ENCODE measurements at regions not wholly inside any gene's neighbourhood (a gene's known extent, or its start where the extent isn't known, plus 50 kb on each side); places are given as distances from the start of the nearest gene placed in this dataset.

GRCh38 chr4:96835991-96836390, 996.1 kb downstream of the PDHA2 start:
- no peaks in the 10 kb centered on the region for H3K4me1 ChIP-seq (ENCODE audit: insufficient read depth, low read length)
- H3K9me3 ChIP-seq (ENCODE audit: low read length) = no peaks in the 10 kb centered on the region
- no peaks in the 10 kb centered on the region for H3K36me3 ChIP-seq (ENCODE audit: insufficient read depth, low read length)
- no peak overlapping the region for H2AFZ ChIP-seq (ENCODE audit: low read depth, low read length)
- H3K4me3 ChIP-seq (ENCODE audit: low read length) = no peak overlapping the region
- no peaks in the 10 kb centered on the region for H3K27me3 ChIP-seq (ENCODE audit: insufficient read depth, low read length)

- Histone ChIP-seq H3K4me1 (ENCODE audit: insufficient read depth, low read length) (no peaks in the 10 kb centered on the region), H3K36me3 (ENCODE audit: insufficient read depth, low read length) (no peaks in the 10 kb centered on the region)
Measured at GRCh38 chr4:96839441-96839840, 999.5 kb downstream of the PDHA2 start.

GRCh38 chr4:96841801-96842200, 1001.9 kb downstream of the PDHA2 start:
- no peaks in the 10 kb centered on the region for H3K36me3 ChIP-seq (ENCODE audit: insufficient read depth, low read length)
- no peak overlapping the region for H2AFZ ChIP-seq (ENCODE audit: low read depth, low read length)
- peaks cover 2% of the 10 kb centered on the region for H3K4me1 ChIP-seq (ENCODE audit: insufficient read depth, low read length)
- H3K9me3 ChIP-seq (ENCODE audit: low read length) = no peaks in the 10 kb centered on the region
- H3K27me3 ChIP-seq (ENCODE audit: insufficient read depth, low read length) = no peaks in the 10 kb centered on the region
- H3K4me3 ChIP-seq (ENCODE audit: low read length) = no peak overlapping the region

More at GRCh38 chr4:96839441-96839840, 999.5 kb downstream of the PDHA2 start:
- no peak overlapping the region for H3K4me3 ChIP-seq (ENCODE audit: low read length)
- H3K9me3 ChIP-seq (ENCODE audit: low read length) = no peaks in the 10 kb centered on the region
- H2AFZ ChIP-seq (ENCODE audit: low read depth, low read length) = no peak overlapping the region
- H3K27me3 ChIP-seq (ENCODE audit: insufficient read depth, low read length) = no peaks in the 10 kb centered on the region

GRCh38 chr4:96844858-96845490, 1005.1 kb downstream of the PDHA2 start:
- Histone ChIP-seq H3K27me3 (ENCODE audit: insufficient read depth, low read length) (no peaks in the 10 kb centered on the region), H3K4me3 (ENCODE audit: low read length) (no peak overlapping the region), H2AFZ (ENCODE audit: low read depth, low read length) (no peak overlapping the region), H3K9me3 (ENCODE audit: low read length) (no peaks in the 10 kb centered on the region), H3K4me1 (ENCODE audit: insufficient read depth, low read length) (peaks cover 2% of the 10 kb centered on the region), H3K36me3 (ENCODE audit: insufficient read depth, low read length) (no peaks in the 10 kb centered on the region)

DNA sequence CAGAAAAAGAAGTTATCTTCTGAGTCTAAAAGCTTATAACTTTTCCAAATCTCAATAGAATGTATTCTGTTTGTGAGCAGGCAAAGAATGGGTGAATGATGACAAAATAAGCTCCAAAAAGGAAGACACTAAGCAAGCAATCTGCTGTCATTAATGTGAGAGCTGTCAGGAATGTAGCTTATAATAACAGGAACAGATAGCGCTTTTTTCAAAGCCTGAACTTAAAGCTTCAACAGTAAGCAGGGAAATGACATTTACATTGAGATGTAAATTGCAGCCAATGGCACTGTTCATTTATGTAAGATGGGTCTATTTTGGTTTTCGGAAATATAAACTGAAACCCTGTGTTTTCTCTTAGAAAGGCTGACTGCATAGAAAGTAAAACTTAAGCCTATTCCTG, 1005.9 kb downstream of the PDHA2 start:
- peaks cover 2% of the 10 kb centered on the region for H3K4me1 ChIP-seq (ENCODE audit: insufficient read depth, low read length)
- H2AFZ ChIP-seq (ENCODE audit: low read depth, low read length) = no peak overlapping the region
- no peaks in the 10 kb centered on the region for H3K27me3 ChIP-seq (ENCODE audit: insufficient read depth, low read length)
- H3K4me3 ChIP-seq (ENCODE audit: low read length) = no peak overlapping the region
- H3K36me3 ChIP-seq (ENCODE audit: insufficient read depth, low read length) = no peaks in the 10 kb centered on the region
- no peaks in the 10 kb centered on the region for H3K9me3 ChIP-seq (ENCODE audit: low read length)

GRCh38 chr4:96874657-96875056, 1034.8 kb downstream of the PDHA2 start:
- no peak overlapping the region for H3K4me3 ChIP-seq (ENCODE audit: low read length)
- no peaks in the 10 kb centered on the region for H3K36me3 ChIP-seq (ENCODE audit: insufficient read depth, low read length)
- no peak overlapping the region for H2AFZ ChIP-seq (ENCODE audit: low read depth, low read length)
- no peaks in the 10 kb centered on the region for H3K27me3 ChIP-seq (ENCODE audit: insufficient read depth, low read length)
- H3K9me3 ChIP-seq (ENCODE audit: low read length) = no peaks in the 10 kb centered on the region
- H3K4me1 ChIP-seq (ENCODE audit: insufficient read depth, low read length) = no peaks in the 10 kb centered on the region

DNA sequence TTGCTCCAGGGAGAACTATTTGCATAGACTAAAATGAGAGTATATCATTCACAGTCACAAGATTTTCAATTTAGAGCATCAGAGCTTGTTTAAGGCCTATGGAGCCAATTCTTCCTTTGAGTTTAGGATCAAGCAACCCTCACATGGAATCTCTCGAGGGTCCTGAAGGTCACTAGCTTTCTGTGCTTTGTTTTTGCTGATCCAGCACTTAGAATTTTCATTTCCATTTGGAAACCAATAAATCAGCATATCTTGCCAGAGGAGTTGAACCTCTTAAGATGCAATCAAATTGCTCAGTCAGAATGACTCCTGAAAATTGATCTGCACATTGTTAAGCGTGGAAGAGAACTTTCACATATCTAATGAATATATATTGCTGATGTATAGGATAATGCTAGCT, 1039.6 kb downstream of the PDHA2 start:
- Histone ChIP-seq H3K9me3 (ENCODE audit: low read length) (no peaks in the 10 kb centered on the region), H3K36me3 (ENCODE audit: insufficient read depth, low read length) (no peaks in the 10 kb centered on the region), H3K27me3 (ENCODE audit: insufficient read depth, low read length) (no peaks in the 10 kb centered on the region), H3K4me3 (ENCODE audit: low read length) (no peak overlapping the region), H2AFZ (ENCODE audit: low read depth, low read length) (no peak overlapping the region), H3K4me1 (ENCODE audit: insufficient read depth, low read length) (no peaks in the 10 kb centered on the region)

DNA sequence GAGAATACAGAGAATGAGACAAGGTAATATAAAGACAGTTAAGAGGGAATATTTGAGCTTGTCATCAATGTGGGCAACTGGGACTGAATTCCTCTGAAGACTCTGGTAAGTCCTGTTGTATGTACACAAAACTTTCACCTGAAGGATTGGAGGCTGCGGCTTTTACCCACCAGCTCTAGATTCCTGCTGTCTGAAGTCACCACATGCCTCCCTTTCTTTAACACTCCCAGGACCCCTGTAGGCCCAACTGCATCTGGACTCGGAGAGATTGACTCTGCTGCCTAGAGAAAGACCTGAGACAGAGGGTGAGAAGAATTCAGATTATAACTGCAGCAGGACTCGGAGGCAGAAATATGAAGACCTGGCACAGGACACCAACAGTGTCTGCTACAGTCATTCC, 1048.0 kb downstream of the PDHA2 start:
- H3K4me1 ChIP-seq (ENCODE audit: insufficient read depth, low read length) = no peaks in the 10 kb centered on the region
- H3K9me3 ChIP-seq (ENCODE audit: low read length) = no peaks in the 10 kb centered on the region
- no peak overlapping the region for H3K4me3 ChIP-seq (ENCODE audit: low read length)
- H3K27me3 ChIP-seq (ENCODE audit: insufficient read depth, low read length) = no peaks in the 10 kb centered on the region
- no peak overlapping the region for H2AFZ ChIP-seq (ENCODE audit: low read depth, low read length)
- H3K36me3 ChIP-seq (ENCODE audit: insufficient read depth, low read length) = no peaks in the 10 kb centered on the region

DNA sequence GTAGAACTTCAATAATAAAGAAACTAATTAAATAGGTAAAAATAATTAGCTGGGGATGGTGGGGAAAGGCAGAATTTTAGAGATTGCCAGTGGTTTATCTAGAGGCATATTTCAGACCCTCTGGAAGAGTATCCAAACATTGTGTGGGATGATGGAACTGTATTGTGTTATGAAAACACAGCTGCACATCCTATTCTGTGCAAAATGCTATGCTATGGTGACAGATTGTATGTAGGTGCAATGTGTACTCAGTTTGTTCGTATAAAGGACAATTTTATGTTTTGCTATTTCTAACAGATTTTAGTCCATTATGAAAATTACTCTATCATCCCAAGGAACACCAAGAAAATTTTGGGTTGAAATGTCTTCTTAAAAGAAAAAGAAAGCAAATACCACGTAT, 1054.7 kb downstream of the PDHA2 start:
- Histone ChIP-seq H3K4me1 (ENCODE audit: insufficient read depth, low read length) (no peaks in the 10 kb centered on the region), H3K9me3 (ENCODE audit: low read length) (no peaks in the 10 kb centered on the region), H3K36me3 (ENCODE audit: insufficient read depth, low read length) (no peaks in the 10 kb centered on the region), H3K4me3 (ENCODE audit: low read length) (no peak overlapping the region), H3K27me3 (ENCODE audit: insufficient read depth, low read length) (no peaks in the 10 kb centered on the region), H2AFZ (ENCODE audit: low read depth, low read length) (no peak overlapping the region)

DNA sequence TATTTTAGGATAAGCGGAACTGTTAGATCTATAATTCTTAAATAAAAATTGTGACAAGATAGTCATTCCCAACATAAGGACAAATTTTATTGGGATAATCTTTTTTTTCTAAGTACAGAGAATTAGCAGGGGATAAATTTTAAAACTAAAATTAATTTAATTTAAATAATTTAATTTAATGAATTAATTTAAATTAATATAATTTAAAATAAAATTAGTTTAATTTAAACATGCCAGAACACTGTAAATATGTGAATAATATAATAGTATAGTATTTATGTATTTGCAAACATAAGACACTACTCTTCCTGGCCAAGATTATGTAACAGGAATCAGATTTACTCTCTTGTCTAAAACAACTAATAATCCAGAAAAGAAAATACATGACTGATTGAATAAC, 1055.9 kb downstream of the PDHA2 start:
- Histone ChIP-seq H3K27me3 (ENCODE audit: insufficient read depth, low read length) (no peaks in the 10 kb centered on the region), H3K36me3 (ENCODE audit: insufficient read depth, low read length) (no peaks in the 10 kb centered on the region), H3K9me3 (ENCODE audit: low read length) (no peaks in the 10 kb centered on the region), H3K4me3 (ENCODE audit: low read length) (no peak overlapping the region), H3K4me1 (ENCODE audit: insufficient read depth, low read length) (no peaks in the 10 kb centered on the region), H2AFZ (ENCODE audit: low read depth, low read length) (no peak overlapping the region)

DNA sequence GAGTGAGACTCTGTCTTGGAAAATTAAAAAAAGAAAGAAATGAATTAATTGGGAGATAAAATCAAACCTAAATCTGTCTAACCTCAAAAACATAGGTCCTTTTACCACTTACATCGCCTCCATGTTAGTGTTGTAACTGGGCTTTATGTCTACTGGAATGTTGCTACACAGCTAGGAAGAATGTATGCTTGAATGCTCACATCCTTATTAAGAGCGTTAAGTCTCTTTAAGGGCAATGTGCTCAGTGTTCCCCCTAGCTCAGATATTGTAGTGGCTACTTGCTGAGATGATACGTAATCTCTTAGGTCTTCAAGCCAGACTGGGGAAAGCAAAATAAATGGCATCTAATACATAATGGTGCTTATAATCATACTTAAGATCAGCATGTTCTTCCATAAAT, 1072.8 kb downstream of the PDHA2 start:
- no peaks in the 10 kb centered on the region for H3K4me1 ChIP-seq (ENCODE audit: insufficient read depth, low read length)
- no peaks in the 10 kb centered on the region for H3K36me3 ChIP-seq (ENCODE audit: insufficient read depth, low read length)

GRCh38 chr4:96913441-96914080, 1073.7 kb downstream of the PDHA2 start:
- Histone ChIP-seq H3K27me3 (ENCODE audit: insufficient read depth, low read length) (no peaks in the 10 kb centered on the region), H3K36me3 (ENCODE audit: insufficient read depth, low read length) (no peaks in the 10 kb centered on the region), H2AFZ (ENCODE audit: low read depth, low read length) (no peak overlapping the region), H3K4me3 (ENCODE audit: low read length) (no peak overlapping the region), H3K9me3 (ENCODE audit: low read length) (no peaks in the 10 kb centered on the region), H3K4me1 (ENCODE audit: insufficient read depth, low read length) (no peaks in the 10 kb centered on the region)

More for the DNA sequence above, 1072.8 kb downstream of the PDHA2 start:
- Histone ChIP-seq H3K4me3 (ENCODE audit: low read length) (no peak overlapping the region), H3K27me3 (ENCODE audit: insufficient read depth, low read length) (no peaks in the 10 kb centered on the region), H3K9me3 (ENCODE audit: low read length) (no peaks in the 10 kb centered on the region), H2AFZ (ENCODE audit: low read depth, low read length) (no peak overlapping the region)

DNA sequence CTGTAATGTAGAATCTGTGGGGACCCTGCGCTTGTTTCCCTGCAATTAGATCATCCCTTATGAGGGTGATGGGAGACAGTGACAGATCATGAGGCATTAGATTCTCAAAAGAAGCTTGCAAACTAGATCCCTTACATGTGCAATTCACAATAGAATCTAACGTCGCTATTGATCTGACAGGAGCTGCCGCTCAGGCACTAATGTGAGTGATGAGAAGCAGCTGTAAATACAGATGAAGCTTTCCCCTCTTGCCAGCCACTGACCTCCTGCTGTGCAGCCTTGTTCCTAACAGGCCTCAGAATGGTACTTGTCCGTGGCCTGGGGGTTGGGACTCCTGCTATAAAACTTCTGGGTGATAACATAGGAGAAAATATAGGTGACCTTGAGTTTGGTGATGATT, 1076.8 kb downstream of the PDHA2 start:
- no peak overlapping the region for H2AFZ ChIP-seq (ENCODE audit: low read depth, low read length)
- H3K36me3 ChIP-seq (ENCODE audit: insufficient read depth, low read length) = no peaks in the 10 kb centered on the region
- no peaks in the 10 kb centered on the region for H3K27me3 ChIP-seq (ENCODE audit: insufficient read depth, low read length)
- no peaks in the 10 kb centered on the region for H3K9me3 ChIP-seq (ENCODE audit: low read length)
- no peak overlapping the region for H3K4me3 ChIP-seq (ENCODE audit: low read length)
- H3K4me1 ChIP-seq (ENCODE audit: insufficient read depth, low read length) = no peaks in the 10 kb centered on the region

- no peak overlapping the region for H2AFZ ChIP-seq (ENCODE audit: low read depth, low read length)
- no peak overlapping the region for H3K4me3 ChIP-seq (ENCODE audit: low read length)
Measured at GRCh38 chr4:96936886-96937285, 1097.0 kb downstream of the PDHA2 start.

More at GRCh38 chr4:96936886-96937285, 1097.0 kb downstream of the PDHA2 start:
- H3K27me3 ChIP-seq (ENCODE audit: insufficient read depth, low read length) = no peaks in the 10 kb centered on the region
- no peaks in the 10 kb centered on the region for H3K4me1 ChIP-seq (ENCODE audit: insufficient read depth, low read length)
- H3K36me3 ChIP-seq (ENCODE audit: insufficient read depth, low read length) = no peaks in the 10 kb centered on the region
- H3K9me3 ChIP-seq (ENCODE audit: low read length) = no peaks in the 10 kb centered on the region

Measured in neuron (in vitro differentiated cells).